KMS-11 (cell line): ENCODE measurements at regions not wholly inside any gene's neighbourhood (a gene's known extent, or its start where the extent isn't known, plus 50 kb on each side); places are given as distances from the start of the nearest gene placed in this dataset.

ENCODE experiments used
- H2AFZ ChIP-seq: fragments of 200-600 bp; sonication (generic); 2 replicates; pipeline ENCODE4 v1.6.1; 2016; ENCODE audit warnings: antibody characterized with exemption, mixed run types, low read depth
- H3K27ac ChIP-seq: fragments of 200-600 bp; sonication (generic); 2 replicates; pipeline ENCODE4 v1.6.1; 2016; ENCODE audit warnings: mild to moderate bottlenecking, mixed run types
- H3K27me3 ChIP-seq: fragments of 200-600 bp; sonication (generic); 2 replicates; pipeline ENCODE4 v1.6.1; 2017; ENCODE audit warnings: mild to moderate bottlenecking, low read depth, mixed run types, moderate library complexity; ENCODE audit not compliant: insufficient read depth
- H3K36me3 ChIP-seq: fragments of 200-600 bp; sonication (generic); 2 replicates; pipeline ENCODE4 v1.6.1; 2017; ENCODE audit warnings: mild to moderate bottlenecking, mixed run types; ENCODE audit not compliant: insufficient read depth
- H3K4me1 ChIP-seq: fragments of 200-600 bp; sonication (generic); 2 replicates; pipeline ENCODE4 v1.6.1; 2016; ENCODE audit warnings: mild to moderate bottlenecking, low read depth, mixed run types; ENCODE audit not compliant: poor library complexity, severe bottlenecking
- H3K4me2 ChIP-seq: fragments of 200-600 bp; sonication (generic); 2 replicates; pipeline ENCODE4 v1.7.0; 2016; ENCODE audit warnings: mild to moderate bottlenecking, mixed run types
- H3K4me3 ChIP-seq: fragments of 200-600 bp; sonication (generic); IDR thresholded peaks from 2 replicates; pipeline ENCODE4 v1.6.1; 2017; ENCODE audit warnings: low read depth, low read length, mixed read lengths; ENCODE audit not compliant: insufficient read depth
- H3K79me2 ChIP-seq: fragments of 200-600 bp; sonication (generic); 2 replicates; pipeline ENCODE4 v1.6.1; 2016; ENCODE audit warnings: low read depth, mixed run types; ENCODE audit not compliant: insufficient read depth
- H3K9ac ChIP-seq: fragments of 200-600 bp; sonication (generic); 2 replicates; pipeline ENCODE4 v1.6.1; 2016; ENCODE audit warnings: mild to moderate bottlenecking, mixed run types
- H4K20me1 ChIP-seq: fragments of 200-600 bp; sonication (generic); 2 replicates; pipeline ENCODE4 v1.6.1; 2016; ENCODE audit warnings: mild to moderate bottlenecking, mixed run types; ENCODE audit not compliant: insufficient read depth
- CTCF ChIP-seq: fragments of 200-600 bp; sonication (generic); conservative IDR thresholded peaks from 2 replicates; pipeline ENCODE4 v1.6.1; 2017; ENCODE audit warnings: low read depth, mild to moderate bottlenecking, antibody characterized with exemption, low read length, moderate library complexity, mixed read lengths

GRCh38 chr6:126103993-126104392 lies 117.7 kb downstream of the TRMT11 start:
- no peak overlapping the region for H3K9ac ChIP-seq
- no peaks in the 10 kb centered on the region for H3K4me1 ChIP-seq
- H4K20me1 ChIP-seq = no peaks in the 10 kb centered on the region
- H2AFZ ChIP-seq = no peak overlapping the region
- no peaks in the 10 kb centered on the region for H3K36me3 ChIP-seq
- H3K4me3 ChIP-seq = no peak overlapping the region
- no peaks in the 10 kb centered on the region for H3K79me2 ChIP-seq
- no peak for TF ChIP-seq CTCF
- H3K27ac ChIP-seq = no peak overlapping the region
- H3K27me3 ChIP-seq = no peaks in the 10 kb centered on the region
- no peak overlapping the region for H3K4me2 ChIP-seq

GRCh38 chr6:126107475-126108166 lies 121.3 kb downstream of the TRMT11 start:
- TF ChIP-seq CTCF = no peak
- no peaks in the 10 kb centered on the region for H3K27me3 ChIP-seq
- no peak overlapping the region for H2AFZ ChIP-seq
- no peaks in the 10 kb centered on the region for H3K36me3 ChIP-seq
- H3K4me1 ChIP-seq = no peaks in the 10 kb centered on the region
- no peak overlapping the region for H3K27ac ChIP-seq
- no peak overlapping the region for H3K4me2 ChIP-seq
- H4K20me1 ChIP-seq = no peaks in the 10 kb centered on the region
- H3K4me3 ChIP-seq = no peak overlapping the region
- no peak overlapping the region for H3K9ac ChIP-seq
- H3K79me2 ChIP-seq = no peaks in the 10 kb centered on the region

GRCh38 chr6:126110512-126111270 lies 124.4 kb downstream of the TRMT11 start:
- no peak overlapping the region for H3K9ac ChIP-seq
- no peak for TF ChIP-seq CTCF

GRCh38 chr6:126111327-126111726 lies 125.0 kb downstream of the TRMT11 start:
- Histone ChIP-seq H3K9ac (no peak overlapping the region), H3K4me2 (no peak overlapping the region), H3K36me3 (no peaks in the 10 kb centered on the region), H3K4me1 (no peaks in the 10 kb centered on the region), H3K27ac (no peak overlapping the region), H3K27me3 (no peaks in the 10 kb centered on the region), H4K20me1 (no peaks in the 10 kb centered on the region), H2AFZ (no peak overlapping the region), H3K79me2 (no peaks in the 10 kb centered on the region), H3K4me3 (no peak overlapping the region)
- TF ChIP-seq CTCF = no peak

More at GRCh38 chr6:126110512-126111270, 124.4 kb downstream of the TRMT11 start:
- Histone ChIP-seq H3K36me3 (no peaks in the 10 kb centered on the region), H2AFZ (no peak overlapping the region), H4K20me1 (no peaks in the 10 kb centered on the region), H3K4me2 (no peak overlapping the region), H3K27ac (no peak overlapping the region), H3K79me2 (no peaks in the 10 kb centered on the region), H3K4me3 (no peak overlapping the region), H3K27me3 (no peaks in the 10 kb centered on the region), H3K4me1 (no peaks in the 10 kb centered on the region)
